GM12864 (cell line): ENCODE measurements at regions not wholly inside any gene's neighbourhood (a gene's known extent, or its start where the extent isn't known, plus 50 kb on each side); places are given as distances from the start of the nearest gene placed in this dataset.

ENCODE experiments used
- DNase-seq: peaks from one replicate; pipeline ENCODE4 v3.0.0-alpha.2; 2011; ENCODE audit warnings: low read depth
- H3K4me3 ChIP-seq: 2 replicates; pipeline ENCODE4 v1.5.1; 2011; ENCODE audit warnings: mild to moderate bottlenecking, low read depth, low read length, control low read depth
- TF ChIP-seq, protein P1 (sequence below): IDR thresholded peaks from 2 replicates; pipeline ENCODE4 v1.5.1; 2011; ENCODE audit warnings: low read depth, mild to moderate bottlenecking, moderate library complexity, low read length, control low read depth, inconsistent platforms; ENCODE audit errors: missing control alignments

- no peak overlapping the region for H3K4me3 ChIP-seq
- TF ChIP-seq, protein P1, sequence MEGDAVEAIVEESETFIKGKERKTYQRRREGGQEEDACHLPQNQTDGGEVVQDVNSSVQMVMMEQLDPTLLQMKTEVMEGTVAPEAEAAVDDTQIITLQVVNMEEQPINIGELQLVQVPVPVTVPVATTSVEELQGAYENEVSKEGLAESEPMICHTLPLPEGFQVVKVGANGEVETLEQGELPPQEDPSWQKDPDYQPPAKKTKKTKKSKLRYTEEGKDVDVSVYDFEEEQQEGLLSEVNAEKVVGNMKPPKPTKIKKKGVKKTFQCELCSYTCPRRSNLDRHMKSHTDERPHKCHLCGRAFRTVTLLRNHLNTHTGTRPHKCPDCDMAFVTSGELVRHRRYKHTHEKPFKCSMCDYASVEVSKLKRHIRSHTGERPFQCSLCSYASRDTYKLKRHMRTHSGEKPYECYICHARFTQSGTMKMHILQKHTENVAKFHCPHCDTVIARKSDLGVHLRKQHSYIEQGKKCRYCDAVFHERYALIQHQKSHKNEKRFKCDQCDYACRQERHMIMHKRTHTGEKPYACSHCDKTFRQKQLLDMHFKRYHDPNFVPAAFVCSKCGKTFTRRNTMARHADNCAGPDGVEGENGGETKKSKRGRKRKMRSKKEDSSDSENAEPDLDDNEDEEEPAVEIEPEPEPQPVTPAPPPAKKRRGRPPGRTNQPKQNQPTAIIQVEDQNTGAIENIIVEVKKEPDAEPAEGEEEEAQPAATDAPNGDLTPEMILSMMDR: no peak
Observed at GRCh38 chr15:97085731-97086130, 755.2 kb downstream of the NR2F2 start.

DNA sequence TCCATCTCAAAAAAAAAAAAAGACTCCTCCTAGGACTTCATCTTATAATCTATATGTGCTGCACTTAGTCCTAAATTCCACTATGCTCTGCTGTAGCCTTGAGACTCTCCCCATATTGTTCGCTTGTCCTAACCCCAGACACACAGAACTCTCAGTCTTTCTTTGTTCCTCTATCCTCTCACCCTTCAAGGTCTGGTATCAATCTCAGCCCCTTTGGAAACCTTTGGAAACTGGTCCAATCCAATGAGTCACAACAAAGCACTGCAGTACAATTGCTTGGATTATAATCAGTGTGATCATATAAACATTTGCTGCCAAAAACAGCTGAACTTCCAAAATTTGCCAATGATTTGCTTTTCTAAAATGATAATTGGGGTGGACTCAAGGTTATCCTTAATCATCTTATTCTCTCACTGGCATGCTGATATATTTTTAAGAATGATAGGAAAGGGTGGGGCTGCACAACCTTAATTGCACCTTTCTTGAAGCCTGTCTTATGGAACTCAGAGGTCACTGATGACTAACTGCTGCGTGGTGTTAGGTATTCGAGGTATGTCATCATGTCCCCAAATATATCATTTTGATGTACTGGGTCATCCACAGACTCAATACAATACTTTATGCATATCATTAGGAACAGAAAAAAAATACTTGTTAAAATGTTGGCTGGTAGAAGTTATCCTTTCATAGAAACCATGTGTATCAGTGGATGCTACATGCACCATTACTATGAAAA is 756.7 kb downstream of the NR2F2 start:
- TF ChIP-seq, protein P1: no peak
- H3K4me3 ChIP-seq: no peak overlapping the region
- DNase-seq: no peak

More at GRCh38 chr15:97085731-97086130, 755.2 kb downstream of the NR2F2 start:
- no peak for DNase-seq

- TF ChIP-seq, protein P1: no peak
- no peak overlapping the region for H3K4me3 ChIP-seq
- DNase-seq: no peak
Observed at GRCh38 chr15:97091093-97091492, 760.6 kb downstream of the NR2F2 start.

DNA sequence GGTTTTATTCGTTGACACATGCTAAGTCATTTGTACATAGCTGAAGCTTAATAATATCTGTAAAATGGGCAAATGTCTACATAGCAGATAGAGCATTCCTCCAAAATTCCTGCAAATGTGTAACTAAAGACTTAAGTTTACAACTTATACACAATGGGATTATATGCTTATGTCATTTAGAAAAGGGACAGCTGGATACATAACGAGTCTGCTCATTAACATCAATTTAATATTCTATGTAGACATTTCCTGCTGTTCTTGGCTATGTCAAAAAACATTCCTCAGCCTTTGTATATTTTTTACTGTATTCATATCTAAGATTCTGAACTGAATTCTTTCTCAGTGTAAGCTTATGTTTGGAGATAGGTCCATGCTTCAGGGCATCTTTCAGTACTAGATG is 762.2 kb downstream of the NR2F2 start:
- no peak for DNase-seq
- TF ChIP-seq, protein P1: no peak

GRCh38 chr15:97096303-97096835 is 765.9 kb downstream of the NR2F2 start:
- H3K4me3 ChIP-seq: no peak overlapping the region
- no peak for DNase-seq
- TF ChIP-seq, protein P1: no peak

More for the DNA sequence above, 762.2 kb downstream of the NR2F2 start:
- H3K4me3 ChIP-seq: no peak overlapping the region

DNA sequence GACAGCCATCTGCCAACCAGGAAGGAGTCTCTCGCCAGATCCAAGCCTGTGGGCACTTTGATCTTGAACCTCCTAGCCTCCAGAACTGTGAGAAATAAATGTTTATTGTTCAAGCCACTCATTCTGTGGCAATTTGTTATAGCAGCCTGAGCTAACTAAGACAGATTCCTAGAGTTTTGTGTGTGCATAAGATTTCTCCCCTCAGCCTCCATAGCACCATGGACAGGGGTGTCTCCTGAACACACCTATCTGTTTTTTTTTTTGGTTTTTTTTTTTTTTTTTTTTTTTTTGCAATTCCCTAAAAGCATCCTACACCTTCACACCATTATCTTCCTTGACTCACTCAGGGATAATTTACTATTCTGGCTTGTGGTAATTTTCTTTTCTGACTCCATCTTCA is 768.5 kb downstream of the NR2F2 start:
- DNase-seq: no peak
- H3K4me3 ChIP-seq: no peak overlapping the region
- TF ChIP-seq, protein P1: no peak

DNA sequence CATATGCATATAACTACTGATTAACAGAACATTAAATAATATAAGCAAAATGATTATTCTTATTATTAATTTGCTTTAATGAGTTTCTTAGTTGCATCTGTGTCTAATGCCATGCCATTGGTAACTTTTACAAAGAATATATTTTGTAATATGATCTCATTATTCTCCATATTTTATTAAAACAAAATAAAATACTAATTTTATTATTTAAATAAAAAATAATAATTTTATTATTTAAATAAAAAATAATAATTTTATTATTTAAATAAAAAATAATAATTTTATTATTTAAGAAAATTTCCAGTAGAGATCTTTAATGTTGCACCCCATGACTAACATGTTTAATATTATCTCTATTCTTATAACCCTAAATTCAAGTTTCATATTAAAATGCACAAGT is 771.1 kb downstream of the NR2F2 start:
- no peak overlapping the region for H3K4me3 ChIP-seq
- no peak for DNase-seq
- TF ChIP-seq, protein P1: no peak
